Glutamatergic neuron (in vitro differentiated cells): ENCODE measurements at regions not wholly inside any gene's neighbourhood (a gene's known extent, or its start where the extent isn't known, plus 50 kb on each side); places are given as distances from the start of the nearest gene placed in this dataset.
A peak's percentile ranks its signal among the peaks of the same experiment; 100 is the strongest.
"Not testable (repeated sequence)": the region's sequence is repeated elsewhere in the genome, so short reads cannot be mapped to it uniquely, and the experiment has no call there.

Experiments used
- DNase-seq: peaks from one replicate; pipeline ENCODE4 v3.0.0; 2022
- H3K27ac Mint-ChIP-seq: one replicate; pipeline ENCODE4 v1.8.0; 2020; ENCODE audit warnings: mild to moderate bottlenecking, mixed read lengths, inconsistent platforms; ENCODE audit not compliant: unreplicated experiment
- H3K27me3 Mint-ChIP-seq: one replicate; pipeline ENCODE4 v1.8.0; 2020; ENCODE audit warnings: mild to moderate bottlenecking, moderate library complexity, mixed read lengths, inconsistent platforms; ENCODE audit not compliant: unreplicated experiment
- H3K36me3 Mint-ChIP-seq: one replicate; pipeline ENCODE4 v1.8.0; 2020; ENCODE audit warnings: mild to moderate bottlenecking, mixed read lengths, inconsistent platforms; ENCODE audit not compliant: unreplicated experiment
- H3K4me1 Mint-ChIP-seq: one replicate; pipeline ENCODE4 v1.8.0; 2020; ENCODE audit warnings: mild to moderate bottlenecking, low read depth, mixed read lengths, inconsistent platforms; ENCODE audit not compliant: unreplicated experiment
- H3K4me3 Mint-ChIP-seq: one replicate; pipeline ENCODE4 v1.8.0; 2020; ENCODE audit warnings: mild to moderate bottlenecking, mixed read lengths, inconsistent platforms; ENCODE audit not compliant: unreplicated experiment
- H3K9me3 Mint-ChIP-seq: one replicate; pipeline ENCODE4 v1.8.0; 2020; ENCODE audit warnings: mild to moderate bottlenecking, moderate library complexity, mixed read lengths, inconsistent platforms; ENCODE audit not compliant: unreplicated experiment
- CTCF ChIP-seq: fragments of 200-600 bp; sonication (generic); IDR thresholded peaks from one replicate; pipeline ENCODE4 v1.5.0; 2021; ENCODE audit not compliant: partially characterized antibody, unreplicated experiment

DNA sequence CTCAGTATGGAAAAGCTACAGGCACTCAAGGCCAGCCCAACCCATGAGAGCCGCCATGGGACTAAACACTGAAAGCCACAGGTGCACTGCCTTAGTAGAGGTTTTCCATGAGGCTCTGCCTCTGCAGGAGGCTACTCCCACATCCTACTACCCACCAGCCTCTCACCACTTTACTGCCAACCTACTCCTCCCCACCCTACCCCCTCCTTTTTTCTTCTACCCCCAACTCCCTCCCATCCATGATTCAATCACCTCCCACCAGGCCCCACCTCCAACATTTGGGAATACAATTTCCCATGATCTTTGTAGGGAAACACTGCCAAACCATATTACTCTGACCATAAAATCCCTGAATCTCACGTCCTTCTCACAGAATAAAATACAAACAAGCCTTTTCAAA is 101.6 kb upstream of the CTSV start:
- Mint-ChIP-seq H3K9me3 (peaks cover 1% of the 10 kb centered on the region), H3K4me1 (no peaks in the 10 kb centered on the region), H3K27me3 (peaks cover 6% of the 10 kb centered on the region), H3K27ac (no peak overlapping the region), H3K36me3 (peaks cover 4% of the 10 kb centered on the region), H3K4me3 (no peak overlapping the region)
- no peak for DNase-seq
- no peak for TF ChIP-seq CTCF

DNA sequence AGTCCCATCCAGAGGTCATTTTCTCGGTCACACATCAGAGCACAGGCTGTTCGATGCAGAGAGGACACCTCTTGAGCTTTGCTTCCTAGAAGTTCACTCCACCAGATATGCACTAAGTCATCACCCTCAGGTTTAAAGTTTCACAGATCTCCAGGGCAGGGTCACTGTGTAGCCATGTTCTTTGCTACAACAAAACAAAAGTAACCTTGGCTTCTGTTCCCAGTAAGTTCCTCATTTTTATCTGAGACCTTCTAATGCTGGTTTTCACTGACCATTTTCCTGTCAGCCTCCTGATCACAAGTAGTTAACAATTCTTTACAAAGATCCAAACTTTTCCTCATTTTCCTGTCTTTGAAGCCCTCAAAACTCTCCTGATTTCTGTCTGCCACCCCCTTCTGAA is 97.5 kb upstream of the CTSV start:
- DNase-seq, result no peak
- Mint-ChIP-seq H3K36me3 (peaks cover 5% of the 10 kb centered on the region), H3K4me1 (no peaks in the 10 kb centered on the region), H3K4me3 (no peak overlapping the region), H3K9me3 (peaks cover 6% of the 10 kb centered on the region), H3K27ac (no peak overlapping the region), H3K27me3 (peaks cover 7% of the 10 kb centered on the region)
- TF ChIP-seq CTCF, result no peak

DNA sequence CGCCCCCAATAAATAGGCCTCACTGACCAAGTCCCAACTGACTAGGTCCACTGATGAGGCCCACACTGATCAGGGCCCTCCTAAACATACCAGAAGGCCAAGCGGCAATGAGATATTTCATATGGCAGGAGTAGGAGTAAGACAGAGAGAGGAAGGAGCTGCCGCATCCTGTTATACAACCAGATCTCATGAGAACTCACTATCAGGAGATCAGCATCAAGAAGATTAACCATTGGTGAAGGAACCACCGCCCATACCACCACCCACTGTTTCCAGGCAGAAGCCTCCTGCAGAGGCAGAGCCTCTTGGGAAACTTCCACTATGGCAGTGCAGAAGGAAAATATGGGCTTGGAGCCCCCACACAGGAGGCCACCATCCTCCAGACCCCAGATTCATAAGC is 95.0 kb upstream of the CTSV start:
- H3K36me3 Mint-ChIP-seq, H3K27ac Mint-ChIP-seq: not testable (repeated sequence)

GRCh38 chr9:97132865-97133264 is 93.9 kb upstream of the CTSV start:
- DNase-seq, result no peak
- no peak for TF ChIP-seq CTCF
- Mint-ChIP-seq H3K9me3 (peaks cover 8% of the 10 kb centered on the region), H3K27me3 (peaks cover 8% of the 10 kb centered on the region), H3K4me3 (no peak overlapping the region), H3K4me1 (peaks cover 10% of the 10 kb centered on the region), H3K36me3 (peaks cover 5% of the 10 kb centered on the region), H3K27ac (peak overlapping the region; percentile 31)

More for the DNA sequence above, 95.0 kb upstream of the CTSV start:
- not testable (repeated sequence) for H3K27me3 Mint-ChIP-seq, H3K9me3 Mint-ChIP-seq, DNase-seq, H3K4me3 Mint-ChIP-seq, H3K4me1 Mint-ChIP-seq

DNA sequence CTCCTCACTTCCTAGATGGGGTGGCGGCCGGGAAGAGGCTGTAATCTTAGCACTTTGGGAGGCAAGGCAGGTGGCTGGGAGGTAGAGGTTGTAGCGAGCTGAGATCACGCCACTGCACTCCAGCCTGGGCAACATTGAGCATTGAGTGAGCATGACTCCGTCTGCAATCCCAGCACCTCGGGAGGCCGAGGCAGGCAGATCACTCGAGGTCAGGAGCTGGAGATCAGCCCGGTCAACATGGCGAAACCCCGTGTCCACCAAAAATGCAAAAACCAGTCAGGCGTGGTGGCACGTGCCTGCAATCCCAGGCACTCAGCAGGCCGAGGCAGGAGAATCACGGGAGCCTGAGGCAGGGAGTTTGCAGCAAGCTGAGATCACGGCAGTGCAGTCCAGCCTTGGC is 91.9 kb upstream of the CTSV start:
- H3K4me3 Mint-ChIP-seq, H3K9me3 Mint-ChIP-seq, H3K27me3 Mint-ChIP-seq, DNase-seq, H3K36me3 Mint-ChIP-seq, H3K27ac Mint-ChIP-seq: not testable (repeated sequence)
- peaks cover 10% of the 10 kb centered on the region for H3K4me1 Mint-ChIP-seq

DNA sequence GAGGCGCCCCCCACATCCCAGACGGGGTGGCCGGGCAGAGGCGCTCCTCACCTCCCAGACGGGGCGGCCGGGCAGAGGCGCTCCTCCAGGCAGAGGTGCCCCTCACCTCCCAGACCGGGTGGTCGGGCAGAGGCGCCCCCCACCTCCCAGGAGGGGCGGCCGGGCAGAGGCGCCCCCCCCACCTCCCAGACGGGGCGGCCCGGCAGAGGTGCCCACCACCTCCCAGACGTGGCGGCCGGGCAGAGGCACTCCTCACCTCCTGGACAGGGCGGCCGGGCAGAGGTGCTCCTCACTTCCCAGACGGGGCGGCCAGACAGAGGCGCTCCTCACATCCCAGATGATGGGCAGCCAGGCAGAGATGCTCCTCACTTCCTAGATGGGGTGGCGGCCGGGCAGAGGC is 91.4 kb upstream of the CTSV start:
- H3K9me3 Mint-ChIP-seq, DNase-seq, H3K36me3 Mint-ChIP-seq, H3K27me3 Mint-ChIP-seq, H3K4me3 Mint-ChIP-seq, H3K27ac Mint-ChIP-seq: not testable (repeated sequence)
- peaks cover 10% of the 10 kb centered on the region for H3K4me1 Mint-ChIP-seq

DNA sequence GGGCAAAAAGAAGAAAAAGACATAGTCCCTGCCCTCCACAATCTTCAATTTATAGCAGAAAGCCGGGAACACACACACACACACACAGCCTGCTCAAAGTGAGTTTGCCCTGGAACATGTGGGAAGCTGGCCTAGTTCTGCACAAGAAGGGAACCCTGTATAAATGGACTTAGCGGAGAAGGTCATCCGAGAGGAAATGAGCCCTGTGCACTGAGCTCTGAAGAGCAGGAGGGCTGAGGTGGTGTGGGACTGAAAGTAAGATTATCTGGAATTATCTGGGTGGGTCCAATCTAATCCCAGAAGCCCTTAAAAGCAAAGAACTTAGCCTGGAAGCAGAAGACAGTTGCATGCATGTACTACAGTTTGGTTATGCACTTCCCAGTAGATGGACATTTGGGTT is 90.0 kb upstream of the CTSV start:
- peak overlapping the region; percentile 31 for H3K27ac Mint-ChIP-seq

More for the DNA sequence above, 90.0 kb upstream of the CTSV start:
- Mint-ChIP-seq H3K4me1 (peaks cover 10% of the 10 kb centered on the region), H3K36me3 (peaks cover 5% of the 10 kb centered on the region), H3K27me3 (peaks cover 8% of the 10 kb centered on the region), H3K9me3 (peaks cover 7% of the 10 kb centered on the region), H3K4me3 (no peak overlapping the region)
- no peak for DNase-seq
- no peak for TF ChIP-seq CTCF
